ENCODE measurements at regions not wholly inside any gene's neighbourhood (a gene's known extent, or its start where the extent isn't known, plus 50 kb on each side); places are given as distances from the start of the nearest gene placed in this dataset.
"Not testable (repeated sequence)": the region's sequence is repeated elsewhere in the genome, so short reads cannot be mapped to it uniquely, and the experiment has no call there.

DNA sequence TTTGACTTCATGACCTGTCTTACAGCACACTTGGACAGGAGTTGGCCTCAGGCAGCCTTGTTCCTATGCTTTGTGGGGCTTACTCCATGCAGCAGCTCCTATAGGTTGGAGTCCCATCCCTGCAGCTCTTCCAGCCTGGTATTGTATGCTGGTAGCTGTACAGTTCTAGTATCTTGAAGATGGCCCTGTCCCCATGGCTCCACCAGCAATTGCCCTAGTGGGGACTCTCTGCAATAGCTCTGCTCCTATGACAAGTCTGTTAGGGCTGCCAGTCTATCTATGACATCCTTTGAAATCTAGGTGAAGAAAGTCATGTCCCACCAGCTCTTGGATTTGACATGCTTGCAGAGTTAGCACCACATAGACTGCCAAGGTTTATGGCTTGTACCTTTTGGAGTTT lies 252.6 kb downstream of the ANTXR2 start:
- Mint-ChIP-seq H3K27ac (ENCODE audit: unreplicated experiment) (no peak overlapping the region), H3K4me1 (ENCODE audit: low read depth, unreplicated experiment) (no peaks in the 10 kb centered on the region), H3K27me3 (ENCODE audit: insufficient read depth, unreplicated experiment) (peaks cover 3% of the 10 kb centered on the region), H3K9me3 (ENCODE audit: unreplicated experiment) (peaks cover 16% of the 10 kb centered on the region), H3K36me3 (ENCODE audit: insufficient read depth, unreplicated experiment) (no peaks in the 10 kb centered on the region), H3K4me3 (ENCODE audit: unreplicated experiment) (no peak overlapping the region)
- DNase-seq: peak in 1 of 2 experiments; percentile 21
- Histone ChIP-seq H3K4me3 (ENCODE audit: low read depth, low read length) (no peak overlapping the region), H3K9me3 (no peaks in the 10 kb centered on the region), H3K27me3 (replicated peaks; ENCODE audit: control insufficient read depth, insufficient read depth, low read length) (no peaks in the 10 kb centered on the region), H3K36me3 (ENCODE audit: control insufficient read depth, insufficient read depth, low read length) (no peaks in the 10 kb centered on the region), H3K4me1 (no peaks in the 10 kb centered on the region)
- intact Hi-C loops (cut with micrococcal nuclease; ENCODE audit: unreplicated experiment): no loop called here
- CTCF ChIA-PET: no interaction called here
- no peak for TF ChIP-seq CTCF (IDR thresholded peaks at IDR 0.05; ENCODE audit: insufficient read depth in 1 of 2, low read depth in 1 of 2, low read length in 1 of 2, severe bottlenecking in 1 of 2, unreplicated experiment in 1 of 2)
- BruUV-seq (replicated peaks): no TSS peak
- POLR2A ChIA-PET: no interaction called here

DNA sequence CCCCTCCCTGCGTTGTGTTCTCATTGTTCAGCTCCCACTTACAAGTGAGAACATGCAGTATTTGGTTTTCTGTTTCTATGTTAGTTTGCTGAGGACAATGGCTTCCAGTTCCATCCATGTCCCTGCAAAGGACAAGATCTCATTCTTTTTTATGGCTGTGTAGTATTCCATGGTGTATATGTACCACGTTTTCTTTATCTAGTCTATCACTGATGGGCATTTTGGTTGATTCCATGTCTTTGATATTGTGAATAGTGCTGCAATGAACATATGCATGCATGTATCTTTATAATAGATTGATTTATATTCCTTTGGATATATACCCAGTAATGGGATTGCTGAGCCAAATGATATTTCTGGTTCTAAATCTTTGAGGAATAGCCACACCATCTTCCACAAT lies 265.1 kb downstream of the ANTXR2 start:
- H3K27me3 ChIP-seq (replicated peaks; ENCODE audit: control insufficient read depth, insufficient read depth, low read length); DNase-seq; H3K9me3 Mint-ChIP-seq (ENCODE audit: unreplicated experiment); H3K36me3 Mint-ChIP-seq (ENCODE audit: insufficient read depth, unreplicated experiment); H3K27ac Mint-ChIP-seq (ENCODE audit: unreplicated experiment); H3K27me3 Mint-ChIP-seq (ENCODE audit: insufficient read depth, unreplicated experiment); H3K4me3 ChIP-seq (ENCODE audit: low read depth, low read length); POLR2A ChIA-PET; H3K9me3 ChIP-seq; H3K4me1 ChIP-seq; H3K4me3 Mint-ChIP-seq (ENCODE audit: unreplicated experiment); CTCF ChIA-PET; intact Hi-C loops (cut with micrococcal nuclease; ENCODE audit: unreplicated experiment); H3K4me1 Mint-ChIP-seq (ENCODE audit: low read depth, unreplicated experiment); H3K36me3 ChIP-seq (ENCODE audit: control insufficient read depth, insufficient read depth, low read length); BruUV-seq (replicated peaks): not testable (repeated sequence)

DNA sequence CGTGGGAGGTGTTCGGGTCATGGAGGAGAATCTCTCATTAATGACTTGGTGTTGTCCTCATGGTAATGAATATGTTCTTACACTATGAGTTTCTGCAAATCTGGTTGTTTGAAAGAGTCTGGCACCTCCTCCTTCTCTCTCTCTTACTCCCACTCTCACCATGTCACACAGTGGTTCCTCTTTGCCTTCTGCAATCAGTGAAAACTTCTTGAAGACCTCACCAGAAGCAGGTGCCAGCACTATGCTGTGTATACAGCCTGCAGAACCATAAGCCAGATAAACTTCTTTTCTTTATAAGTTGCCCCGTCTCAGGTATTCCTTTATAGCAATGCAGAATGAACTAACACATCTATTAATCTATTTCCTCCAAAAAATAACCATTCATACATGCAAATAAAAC lies 275.0 kb downstream of the ANTXR2 start:
- Histone ChIP-seq H3K36me3 (ENCODE audit: control insufficient read depth, insufficient read depth, low read length) (no peaks in the 10 kb centered on the region), H3K27me3 (replicated peaks; ENCODE audit: control insufficient read depth, insufficient read depth, low read length) (no peaks in the 10 kb centered on the region), H3K9me3 (no peaks in the 10 kb centered on the region), H3K4me1 (no peaks in the 10 kb centered on the region), H3K4me3 (ENCODE audit: low read depth, low read length) (no peak overlapping the region)
- CTCF ChIA-PET: no interaction called here
- H3K4me1 Mint-ChIP-seq (ENCODE audit: low read depth, unreplicated experiment): no peaks in the 10 kb centered on the region
- peaks cover 3% of the 10 kb centered on the region for H3K27me3 Mint-ChIP-seq (ENCODE audit: insufficient read depth, unreplicated experiment)
- H3K36me3 Mint-ChIP-seq (ENCODE audit: insufficient read depth, unreplicated experiment): no peaks in the 10 kb centered on the region
- POLR2A ChIA-PET: no interaction called here
- DNase-seq: no peak
- H3K4me3 Mint-ChIP-seq (ENCODE audit: unreplicated experiment): no peak overlapping the region
- no peak for TF ChIP-seq CTCF (IDR thresholded peaks at IDR 0.05; ENCODE audit: insufficient read depth in 1 of 2, low read depth in 1 of 2, low read length in 1 of 2, severe bottlenecking in 1 of 2, unreplicated experiment in 1 of 2)
- H3K27ac Mint-ChIP-seq (ENCODE audit: unreplicated experiment): no peak overlapping the region
- BruUV-seq (replicated peaks): no TSS peak
- intact Hi-C loops (cut with micrococcal nuclease; ENCODE audit: unreplicated experiment): no loop called here
- H3K9me3 Mint-ChIP-seq (ENCODE audit: unreplicated experiment): no peaks in the 10 kb centered on the region

DNA sequence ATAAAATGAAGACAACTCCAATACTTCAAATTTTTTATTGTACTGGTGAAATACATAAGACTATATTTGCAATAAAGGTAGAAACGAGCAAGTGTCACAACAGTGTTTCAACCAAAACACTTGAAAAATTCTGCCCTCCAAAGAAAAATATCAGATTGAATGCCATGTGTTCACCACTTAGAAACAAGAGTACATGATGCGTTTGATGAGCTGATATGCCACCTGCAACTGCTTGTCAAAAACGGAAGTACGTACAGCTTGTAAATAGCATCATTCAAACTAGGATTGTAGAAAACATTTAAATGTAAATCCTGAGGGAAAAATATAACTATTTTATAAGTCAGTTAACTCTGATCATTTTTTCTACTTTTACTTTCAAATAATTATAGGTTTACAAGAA lies 276.1 kb downstream of the ANTXR2 start:
- no peaks in the 10 kb centered on the region for H3K4me1 Mint-ChIP-seq (ENCODE audit: low read depth, unreplicated experiment)
- Histone ChIP-seq H3K27me3 (replicated peaks; ENCODE audit: control insufficient read depth, insufficient read depth, low read length) (no peaks in the 10 kb centered on the region), H3K4me1 (no peaks in the 10 kb centered on the region), H3K9me3 (no peaks in the 10 kb centered on the region), H3K4me3 (ENCODE audit: low read depth, low read length) (no peak overlapping the region), H3K36me3 (ENCODE audit: control insufficient read depth, insufficient read depth, low read length) (no peaks in the 10 kb centered on the region)
- no peaks in the 10 kb centered on the region for H3K36me3 Mint-ChIP-seq (ENCODE audit: insufficient read depth, unreplicated experiment)
- no peak overlapping the region for H3K27ac Mint-ChIP-seq (ENCODE audit: unreplicated experiment)
- BruUV-seq (replicated peaks): no TSS peak
- H3K9me3 Mint-ChIP-seq (ENCODE audit: unreplicated experiment): peaks cover 4% of the 10 kb centered on the region
- DNase-seq: no peak
- ChIA-PET POLR2A (no interaction called here), CTCF (no interaction called here)
- intact Hi-C loops (cut with micrococcal nuclease; ENCODE audit: unreplicated experiment): no loop called here
- no peak for TF ChIP-seq CTCF (IDR thresholded peaks at IDR 0.05; ENCODE audit: insufficient read depth in 1 of 2, low read depth in 1 of 2, low read length in 1 of 2, severe bottlenecking in 1 of 2, unreplicated experiment in 1 of 2)
- H3K4me3 Mint-ChIP-seq (ENCODE audit: unreplicated experiment): no peak overlapping the region
- H3K27me3 Mint-ChIP-seq (ENCODE audit: insufficient read depth, unreplicated experiment): peaks cover 3% of the 10 kb centered on the region
